HS-5 (cell line): ENCODE measurements at regions not wholly inside any gene's neighbourhood (a gene's known extent, or its start where the extent isn't known, plus 50 kb on each side); places are given as distances from the start of the nearest gene placed in this dataset.
"Not testable (repeated sequence)": the region's sequence is repeated elsewhere in the genome, so short reads cannot be mapped to it uniquely, and the experiment has no call there.

Experiments
- DNase-seq: peaks from one replicate; pipeline ENCODE4 v3.0.0-alpha.2; 2012; ENCODE audit warnings: low read depth

DNA sequence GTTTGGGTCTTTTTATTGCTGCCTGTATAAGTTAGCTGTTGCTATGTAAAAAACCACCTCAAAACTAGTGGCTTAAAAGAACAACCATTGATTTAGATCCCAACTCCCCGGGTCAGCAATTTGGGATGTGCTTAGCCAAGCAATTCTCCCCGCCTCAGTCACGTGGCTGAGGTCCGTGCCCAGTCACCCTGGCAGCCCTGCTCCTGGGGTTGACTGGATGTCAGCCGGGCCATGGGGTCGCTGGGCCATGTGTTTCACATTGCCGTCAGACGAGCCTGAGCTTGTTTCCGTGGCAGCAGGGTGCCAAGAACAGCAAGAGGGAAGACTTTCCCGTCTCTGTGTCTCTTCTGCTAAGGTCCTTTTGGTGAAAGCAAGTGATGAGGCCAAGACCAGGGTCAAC is 345.7 kb upstream of the FAT1 start:
- no peak for DNase-seq

- no peak for DNase-seq
These were observed 346.5 kb upstream of the FAT1 start for GRCh38 chr4:187070158-187070557.

DNA sequence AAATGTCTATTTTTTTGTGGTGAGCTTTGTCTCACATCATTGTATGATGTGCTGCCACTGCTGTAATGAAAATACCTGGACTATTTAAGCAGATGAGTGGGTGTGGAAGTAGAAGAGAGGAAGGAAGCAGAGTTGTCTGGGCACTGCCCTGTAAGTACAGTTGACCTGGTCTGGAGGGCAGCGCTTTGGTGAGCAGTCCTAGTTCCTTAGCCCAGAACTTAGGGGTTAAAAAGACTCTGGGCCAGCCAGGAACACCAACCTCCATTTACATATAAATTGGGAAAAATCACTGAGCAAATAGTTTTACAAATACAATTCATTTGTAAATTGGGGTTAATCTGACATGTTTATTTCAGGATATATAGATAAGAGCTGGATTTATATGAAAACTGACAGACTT is 347.1 kb upstream of the FAT1 start:
- no peak for DNase-seq

GRCh38 chr4:187071946-187072600 is 348.4 kb upstream of the FAT1 start:
- no peak for DNase-seq

DNA sequence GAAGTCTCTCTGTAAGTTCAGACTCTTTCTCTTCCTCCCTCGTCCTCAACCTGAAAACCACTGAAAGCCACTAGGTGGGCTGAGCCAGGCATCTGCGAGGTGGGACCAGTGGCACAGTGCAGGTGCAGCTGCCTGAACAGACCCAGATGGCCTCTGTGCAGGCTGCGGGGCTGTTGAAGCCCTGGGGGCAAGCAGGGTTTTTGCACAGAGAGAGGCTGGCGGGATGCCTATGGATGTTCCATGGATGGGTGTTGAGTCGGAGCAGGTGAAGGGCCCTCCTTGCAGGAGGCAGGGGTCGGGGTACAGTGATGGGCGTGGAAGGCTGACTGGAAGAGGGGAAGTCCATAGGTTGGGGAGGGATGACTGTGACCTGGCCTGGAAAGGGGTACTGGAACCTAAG is 350.2 kb upstream of the FAT1 start:
- no peak for DNase-seq

GRCh38 chr4:187075514-187075913 is 351.9 kb upstream of the FAT1 start:
- DNase-seq, result no peak

DNA sequence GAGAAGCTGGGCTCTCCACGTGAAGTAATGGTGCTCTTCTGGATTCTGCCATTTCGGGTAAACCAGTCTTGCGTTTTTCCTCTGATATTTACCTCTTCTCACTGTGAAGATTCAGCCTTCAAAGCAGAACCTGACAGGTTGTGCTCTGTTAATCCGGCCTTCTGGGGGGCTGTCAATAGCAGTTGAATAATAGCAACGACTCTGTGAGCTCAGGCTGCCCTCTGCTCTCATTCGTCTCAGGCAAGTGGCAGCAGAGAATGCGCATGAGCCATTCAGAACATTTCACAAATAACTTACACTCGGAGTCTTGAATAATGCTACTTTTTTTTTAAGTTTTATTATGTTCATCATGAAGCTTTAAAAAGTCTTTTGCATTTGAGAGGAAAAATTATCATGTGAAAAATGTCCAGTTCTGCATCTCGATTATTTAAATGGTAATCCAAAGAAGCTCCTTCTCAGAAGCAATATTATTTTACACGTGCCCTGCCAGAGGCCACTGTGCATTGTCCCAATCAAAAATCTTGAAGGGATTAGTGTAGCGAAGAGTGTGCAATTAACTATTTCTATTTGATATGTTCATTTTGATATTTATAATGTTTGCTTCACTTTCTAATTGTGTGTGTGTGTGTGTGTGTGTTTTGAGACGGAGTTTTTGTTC is 354.2 kb upstream of the FAT1 start:
- DNase-seq, result no peak

- no peak for DNase-seq
These were observed 361.0 kb upstream of the FAT1 start for GRCh38 chr4:187084701-187085100.

DNA sequence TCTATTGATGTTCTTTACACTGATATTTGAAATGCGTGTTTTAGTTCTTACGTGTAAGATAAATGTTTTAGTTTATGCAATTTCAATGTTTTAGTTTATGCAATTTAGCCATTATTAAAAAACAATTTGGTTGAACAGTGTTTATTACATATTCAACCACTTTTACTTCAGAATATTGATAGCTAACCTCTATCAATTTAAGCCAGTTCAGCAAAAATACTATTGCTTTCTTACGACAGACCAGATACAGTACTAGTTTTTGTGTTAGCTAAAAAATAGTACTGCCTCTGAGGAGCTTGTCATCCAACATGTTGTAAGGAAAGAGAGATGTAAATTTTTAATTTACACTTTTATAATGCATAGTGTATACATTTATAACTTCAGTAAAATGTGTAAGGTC is 361.7 kb upstream of the FAT1 start:
- no peak for DNase-seq

- DNase-seq, result no peak
These were observed 362.5 kb upstream of the FAT1 start for GRCh38 chr4:187086151-187086550.

GRCh38 chr4:187088070-187088799 is 364.6 kb upstream of the FAT1 start:
- DNase-seq, result no peak

DNA sequence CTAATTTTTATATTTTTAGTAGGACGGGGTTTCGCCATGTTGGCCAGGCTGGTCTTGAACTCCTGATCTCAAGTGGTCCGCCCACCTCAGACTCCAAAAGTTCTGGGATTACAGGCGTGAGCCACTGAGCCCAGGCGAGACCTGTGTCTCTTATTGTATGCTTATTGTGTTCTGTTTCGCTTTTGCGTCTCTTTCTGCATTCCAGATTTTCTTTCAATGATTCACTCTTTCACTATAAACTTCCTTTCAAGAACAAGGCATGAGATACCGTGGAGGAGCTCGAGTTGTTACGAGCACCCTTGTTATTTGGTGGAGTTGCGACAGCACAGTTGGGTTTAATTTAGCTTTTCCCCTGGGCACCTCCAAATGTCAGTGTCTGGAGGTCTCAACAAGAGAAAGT is 366.7 kb upstream of the FAT1 start:
- DNase-seq, result no peak

DNA sequence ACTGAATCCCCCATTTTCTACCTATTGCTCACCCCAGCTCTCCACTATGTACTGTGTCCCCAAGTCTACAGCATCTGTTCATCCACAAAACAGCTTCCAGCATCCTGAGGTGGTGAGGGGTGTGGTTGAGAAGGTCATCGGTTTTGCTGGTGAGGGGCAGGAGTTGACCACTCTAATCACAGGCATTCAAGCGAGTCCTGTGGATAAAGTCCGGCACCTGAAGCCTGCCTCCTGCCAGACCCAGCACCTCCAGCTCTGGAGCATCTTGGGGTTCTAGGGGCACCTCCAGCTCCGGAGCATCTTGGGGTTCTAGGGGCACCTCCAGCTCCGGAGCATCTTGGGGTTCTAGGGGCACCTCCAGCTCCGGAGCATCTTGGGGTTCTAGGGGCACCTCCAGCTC is 367.2 kb upstream of the FAT1 start:
- not testable (repeated sequence) for DNase-seq

DNA sequence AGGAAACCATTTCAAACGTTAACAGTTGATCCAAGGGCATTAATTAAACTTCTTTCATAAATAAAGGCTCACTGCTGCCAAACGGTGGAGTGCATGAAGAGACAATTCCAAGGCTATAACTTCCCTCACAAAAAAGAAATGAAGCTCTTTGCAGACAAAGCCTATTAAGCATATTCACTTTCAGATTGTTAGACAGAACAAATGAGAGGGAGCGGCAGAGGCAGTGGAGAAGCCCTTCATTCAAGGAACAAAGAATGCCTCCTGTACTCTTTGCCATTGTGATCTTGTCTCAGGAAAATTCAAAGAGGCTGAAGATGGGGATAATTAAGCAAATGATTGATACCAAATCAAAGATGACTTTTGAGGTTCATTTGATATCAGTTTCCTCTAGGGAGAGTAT is 370.5 kb upstream of the FAT1 start:
- no peak for DNase-seq

GRCh38 chr4:187098429-187098828 is 374.8 kb upstream of the FAT1 start:
- DNase-seq, result no peak

DNA sequence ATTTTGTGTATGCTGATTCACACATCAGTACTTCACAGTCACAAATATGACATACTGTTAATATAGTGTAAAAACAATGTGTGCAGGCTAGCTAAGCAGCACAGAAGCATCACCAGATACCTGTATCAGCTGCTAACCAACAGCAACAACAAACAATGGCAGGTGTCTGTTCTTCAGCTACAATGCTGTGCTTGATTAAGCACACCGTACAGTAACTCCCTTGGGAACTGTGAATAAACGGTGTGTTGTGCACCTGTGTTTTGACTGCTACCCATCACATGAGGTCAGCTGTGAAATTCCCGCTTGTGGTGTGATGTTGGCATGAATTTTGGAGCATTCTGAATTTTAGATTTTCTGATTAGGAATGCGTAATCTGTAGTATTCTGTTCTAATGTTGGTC is 379.7 kb upstream of the FAT1 start:
- DNase-seq, result no peak

GRCh38 chr4:187108845-187109244 is 385.2 kb upstream of the FAT1 start:
- DNase-seq, result no peak

DNA sequence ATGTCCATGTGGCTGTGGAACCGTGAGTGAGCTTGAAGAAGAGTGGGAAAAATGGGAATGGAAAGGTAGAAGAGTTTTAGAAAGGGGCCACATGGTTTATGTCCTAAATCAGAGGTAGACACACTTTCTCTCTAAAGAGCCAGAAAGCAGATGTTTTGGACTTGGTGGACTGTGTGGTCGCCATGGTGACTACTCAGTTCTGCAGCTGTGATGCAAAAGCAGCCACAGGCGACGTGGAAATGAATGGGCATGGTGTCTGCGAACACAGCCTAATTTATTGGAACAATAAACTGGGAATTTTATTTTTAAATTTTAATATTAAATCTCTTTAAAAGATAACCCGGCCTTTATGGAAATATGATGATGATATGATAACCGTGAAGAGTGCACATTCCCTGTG is 386.0 kb upstream of the FAT1 start:
- DNase-seq, result no peak

- no peak for DNase-seq
These were observed 394.5 kb upstream of the FAT1 start for GRCh38 chr4:187118166-187118565.

DNA sequence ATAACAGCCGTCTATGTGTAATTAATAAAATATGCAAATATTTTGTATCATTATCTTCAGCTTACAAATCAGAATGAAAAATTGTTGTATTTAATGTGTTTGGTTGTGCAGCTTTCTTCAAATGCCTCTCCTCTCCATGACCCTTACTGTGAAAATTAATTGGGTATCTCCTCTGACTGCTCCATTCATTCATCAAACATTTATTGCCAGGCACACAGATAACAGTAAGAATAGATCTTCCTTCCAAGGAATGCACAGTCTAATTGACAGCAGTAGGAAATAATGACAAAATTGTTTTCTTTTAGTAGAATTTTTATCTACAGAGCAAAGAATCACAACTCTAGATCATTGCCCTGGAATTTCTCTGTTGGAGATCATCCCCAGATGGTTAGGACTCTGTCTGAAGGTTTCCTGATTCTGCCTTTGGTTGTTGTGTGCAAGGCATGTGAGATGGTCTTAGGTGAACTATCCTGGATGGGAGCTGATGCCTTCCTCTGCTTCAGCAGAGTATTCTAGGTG is 395.0 kb upstream of the FAT1 start:
- no peak for DNase-seq

GRCh38 chr4:187124331-187124730 is 400.7 kb upstream of the FAT1 start:
- DNase-seq, result no peak

DNA sequence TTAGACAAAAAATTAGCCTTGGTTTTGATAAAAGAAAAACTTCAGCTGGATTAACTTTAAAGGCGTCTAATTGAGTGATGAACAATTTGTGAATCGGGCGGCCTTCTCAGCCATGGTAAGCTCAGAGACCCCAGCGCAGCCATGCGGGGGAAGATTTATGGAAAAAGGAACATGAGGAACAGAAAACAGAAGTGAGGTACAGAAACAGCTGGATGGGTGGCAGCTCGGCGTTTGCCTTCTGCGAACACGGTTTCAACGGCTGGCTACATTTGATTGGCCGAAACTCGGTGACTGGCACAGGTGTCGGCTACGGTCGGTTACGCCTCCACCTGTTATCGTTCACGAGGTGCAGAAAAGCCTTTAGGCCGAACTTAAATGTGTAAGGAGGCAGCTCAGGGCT is 401.4 kb upstream of the FAT1 start:
- no peak for DNase-seq

DNA sequence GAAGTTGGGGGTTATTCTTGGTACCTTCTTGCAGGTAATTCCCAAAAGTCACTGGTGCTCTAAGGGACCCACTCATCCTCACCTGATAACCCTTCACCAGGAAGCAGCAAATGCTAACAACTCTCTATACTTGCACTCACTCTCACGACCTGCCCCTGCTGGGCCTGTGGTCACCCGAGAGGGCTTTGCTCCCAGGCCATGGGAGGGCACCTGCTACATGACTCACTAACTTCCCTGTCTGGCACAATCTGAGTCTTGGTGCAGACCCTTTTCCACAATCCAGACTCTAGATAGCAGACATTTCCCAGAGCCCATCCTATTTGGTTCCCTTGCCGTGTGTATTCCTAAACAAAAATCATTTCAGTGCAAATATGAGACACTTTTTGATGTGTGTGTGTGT is 403.8 kb upstream of the FAT1 start:
- no peak for DNase-seq
